ENCODE measurements at regions not wholly inside any gene's neighbourhood (a gene's known extent, or its start where the extent isn't known, plus 50 kb on each side); places are given as distances from the start of the nearest gene placed in this dataset.

- no peaks in the 10 kb centered on the region for H3K27me3 ChIP-seq (ENCODE audit: insufficient read depth, poor library complexity, severe bottlenecking)
- TF ChIP-seq REST (IDR thresholded peaks at IDR 0.05; ENCODE audit: insufficient replicate concordance, low read depth), result no peak
- TF ChIP-seq CTCF (IDR thresholded peaks at IDR 0.05; ENCODE audit: insufficient read depth, low read length), result no peak
- no peak for TF ChIP-seq GABPA (IDR thresholded peaks at IDR 0.05; ENCODE audit: low read depth)
- no peak for TF ChIP-seq SPI1 (IDR thresholded peaks at IDR 0.05; ENCODE audit: borderline replicate concordance, low read depth)
- TF ChIP-seq POLR2AphosphoS5 (IDR thresholded peaks at IDR 0.05; ENCODE audit: low read depth), result no peak
- H3K27ac ChIP-seq (replicated peaks), result no peak overlapping the region
- DNase-seq (ENCODE audit: low read depth in 1 of 2, low spot score in 1 of 2), result no peak
- no peak overlapping the region for H3K4me3 ChIP-seq (replicated peaks; ENCODE audit: insufficient read depth, low read length)
Measured at GRCh38 chr2:129318581-129319421, 660.7 kb upstream of the RAB6C start.

GRCh38 chr2:129319422-129319717 lies 660.1 kb upstream of the RAB6C start:
- no peak overlapping the region for H3K4me3 ChIP-seq (replicated peaks; ENCODE audit: insufficient read depth, low read length)
- no peak for DNase-seq (ENCODE audit: low read depth in 1 of 2, low spot score in 1 of 2)
- no peak for TF ChIP-seq SPI1 (IDR thresholded peaks at IDR 0.05; ENCODE audit: borderline replicate concordance, low read depth)
- H3K27me3 ChIP-seq (ENCODE audit: insufficient read depth, poor library complexity, severe bottlenecking), result no peaks in the 10 kb centered on the region
- no peak overlapping the region for H3K27ac ChIP-seq (replicated peaks)

GRCh38 chr2:129320288-129320687 lies 659.2 kb upstream of the RAB6C start:
- no peaks in the 10 kb centered on the region for H3K27me3 ChIP-seq (ENCODE audit: insufficient read depth, poor library complexity, severe bottlenecking)
- no peak for TF ChIP-seq GABPA (IDR thresholded peaks at IDR 0.05; ENCODE audit: low read depth)
- no peak for TF ChIP-seq SPI1 (IDR thresholded peaks at IDR 0.05; ENCODE audit: borderline replicate concordance, low read depth)
- no peak for TF ChIP-seq POLR2AphosphoS5 (IDR thresholded peaks at IDR 0.05; ENCODE audit: low read depth)
- TF ChIP-seq CTCF (IDR thresholded peaks at IDR 0.05; ENCODE audit: insufficient read depth, low read length), result no peak
- TF ChIP-seq REST (IDR thresholded peaks at IDR 0.05; ENCODE audit: insufficient replicate concordance, low read depth), result no peak
- no peak overlapping the region for H3K4me3 ChIP-seq (replicated peaks; ENCODE audit: insufficient read depth, low read length)
- no peak overlapping the region for H3K27ac ChIP-seq (replicated peaks)
- DNase-seq (ENCODE audit: low read depth in 1 of 2, low spot score in 1 of 2), result no peak

- no peak overlapping the region for H3K4me3 ChIP-seq (replicated peaks; ENCODE audit: insufficient read depth, low read length)
- no peak overlapping the region for H3K27ac ChIP-seq (replicated peaks)
- no peak for DNase-seq (ENCODE audit: low read depth in 1 of 2, low spot score in 1 of 2)
- no peak for TF ChIP-seq SPI1 (IDR thresholded peaks at IDR 0.05; ENCODE audit: borderline replicate concordance, low read depth)
- TF ChIP-seq GABPA (IDR thresholded peaks at IDR 0.05; ENCODE audit: low read depth), result no peak
- H3K27me3 ChIP-seq (ENCODE audit: insufficient read depth, poor library complexity, severe bottlenecking), result no peaks in the 10 kb centered on the region
Measured at GRCh38 chr2:129324349-129324748, 655.1 kb upstream of the RAB6C start.

GRCh38 chr2:129325151-129325550 lies 654.3 kb upstream of the RAB6C start:
- Histone ChIP-seq H3K4me3 (replicated peaks; ENCODE audit: insufficient read depth, low read length) (no peak overlapping the region), H3K27ac (replicated peaks) (no peak overlapping the region), H3K27me3 (ENCODE audit: insufficient read depth, poor library complexity, severe bottlenecking) (no peaks in the 10 kb centered on the region)
- TF ChIP-seq GABPA (IDR thresholded peaks at IDR 0.05; ENCODE audit: low read depth) (no peak), CTCF (IDR thresholded peaks at IDR 0.05; ENCODE audit: insufficient read depth, low read length) (no peak), REST (IDR thresholded peaks at IDR 0.05; ENCODE audit: insufficient replicate concordance, low read depth) (no peak), SPI1 (IDR thresholded peaks at IDR 0.05; ENCODE audit: borderline replicate concordance, low read depth) (no peak), POLR2AphosphoS5 (IDR thresholded peaks at IDR 0.05; ENCODE audit: low read depth) (no peak)
- no peak for DNase-seq (ENCODE audit: low read depth in 1 of 2, low spot score in 1 of 2)

All from HL-60 (cell line).